ENCODE measurements at regions not wholly inside any gene's neighbourhood (a gene's known extent, or its start where the extent isn't known, plus 50 kb on each side); places are given as distances from the start of the nearest gene placed in this dataset.
"Not testable (repeated sequence)": the region's sequence is repeated elsewhere in the genome, so short reads cannot be mapped to it uniquely, and the experiment has no call there.

DNA sequence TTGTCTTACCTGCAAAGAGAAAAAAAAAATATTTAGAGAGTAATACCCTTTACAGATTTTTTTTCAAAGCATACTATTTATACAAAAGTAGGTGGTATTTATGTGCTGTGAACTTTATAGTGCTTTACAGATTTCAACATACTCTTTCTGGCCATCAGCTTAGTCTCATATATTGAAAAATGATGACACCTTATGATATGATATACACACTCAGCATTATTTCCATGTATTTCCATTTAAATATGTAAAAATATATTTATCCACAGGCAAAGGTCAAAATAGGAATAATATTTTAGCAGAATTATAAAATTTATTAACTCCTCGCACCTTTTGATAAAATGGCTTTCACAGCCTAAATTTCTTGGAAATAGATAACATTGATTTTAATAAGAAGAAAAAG, 815.8 kb upstream of the EPHA5 start:
- peaks cover 5 to 40% (median 10%) of the 10 kb centered on the region in 5 donors for H3K9me3 Mint-ChIP-seq
- no peak for DNase-seq
- H3K4me1 Mint-ChIP-seq = no peaks in the 10 kb centered on the region
- ChIA-PET POLR2A (no interaction called here), CTCF (no interaction called here)
- no peak overlapping the region for H3K4me3 Mint-ChIP-seq
- no peak overlapping the region for H3K4me3 ChIP-seq (ENCODE audit: low read length)
- no peaks in the 10 kb centered on the region for H3K9me3 ChIP-seq (ENCODE audit: low read length)
- H3K4me1 ChIP-seq (ENCODE audit: insufficient read depth, low read length) = no peaks in the 10 kb centered on the region
- no peaks in the 10 kb centered on the region for H3K36me3 ChIP-seq (ENCODE audit: insufficient read depth, low read length)
- no peaks in the 10 kb centered on the region for H3K27me3 Mint-ChIP-seq
- no peaks in the 10 kb centered on the region for H3K27me3 ChIP-seq (ENCODE audit: insufficient read depth, low read length, poor library complexity, severe bottlenecking)
- H3K27ac ChIP-seq (ENCODE audit: low read depth, low read length) = no peak overlapping the region
- no peaks in the 10 kb centered on the region for H3K36me3 Mint-ChIP-seq
- no peak overlapping the region for H3K27ac Mint-ChIP-seq

DNA sequence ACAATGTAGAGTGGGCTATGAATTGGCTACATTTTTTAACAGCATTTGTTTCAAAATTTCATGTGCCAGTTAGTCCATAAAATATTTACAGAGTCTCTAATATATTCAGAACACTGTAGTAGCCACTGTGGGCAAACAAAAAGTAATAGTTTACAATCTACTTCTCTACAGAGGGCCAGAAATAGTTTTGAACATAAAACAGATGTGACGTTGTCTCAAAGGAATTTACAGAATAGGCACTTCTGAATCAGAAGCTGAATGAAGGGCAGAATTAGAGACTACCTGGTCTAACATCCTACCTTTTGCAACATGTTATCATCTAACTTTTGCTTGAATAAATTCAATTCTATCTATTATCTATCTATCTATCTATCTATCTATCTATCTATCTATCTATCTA, 811.9 kb upstream of the EPHA5 start:
- no peak overlapping the region for H3K27ac Mint-ChIP-seq
- Histone ChIP-seq H3K27me3 (ENCODE audit: insufficient read depth, low read length, poor library complexity, severe bottlenecking) (no peaks in the 10 kb centered on the region), H3K4me3 (ENCODE audit: low read length) (no peak overlapping the region), H3K27ac (ENCODE audit: low read depth, low read length) (no peak overlapping the region), H3K9me3 (ENCODE audit: low read length) (no peaks in the 10 kb centered on the region), H3K4me1 (ENCODE audit: insufficient read depth, low read length) (no peaks in the 10 kb centered on the region), H3K36me3 (ENCODE audit: insufficient read depth, low read length) (no peaks in the 10 kb centered on the region)
- no peaks in the 10 kb centered on the region for H3K4me1 Mint-ChIP-seq
- ChIA-PET CTCF (no interaction called here), POLR2A (no interaction called here)
- no peaks in the 10 kb centered on the region for H3K27me3 Mint-ChIP-seq
- DNase-seq = no peak
- no peak overlapping the region for H3K4me3 Mint-ChIP-seq
- no peaks in the 10 kb centered on the region for H3K36me3 Mint-ChIP-seq
- peaks cover 6 to 27% (median 9%) of the 10 kb centered on the region in 5 donors for H3K9me3 Mint-ChIP-seq

- Histone ChIP-seq H3K4me1 (ENCODE audit: insufficient read depth, low read length) (no peaks in the 10 kb centered on the region), H3K27me3 (ENCODE audit: insufficient read depth, low read length, poor library complexity, severe bottlenecking) (no peaks in the 10 kb centered on the region), H3K36me3 (ENCODE audit: insufficient read depth, low read length) (no peaks in the 10 kb centered on the region), H3K9me3 (ENCODE audit: low read length) (no peaks in the 10 kb centered on the region), H3K4me3 (ENCODE audit: low read length) (no peak overlapping the region), H3K27ac (ENCODE audit: low read depth, low read length) (no peak overlapping the region)
- no peaks in the 10 kb centered on the region for H3K36me3 Mint-ChIP-seq
- H3K27ac Mint-ChIP-seq = no peak overlapping the region
- no peaks in the 10 kb centered on the region for H3K4me1 Mint-ChIP-seq
- ChIA-PET POLR2A (no interaction called here), CTCF (no interaction called here)
- no peaks in the 10 kb centered on the region for H3K27me3 Mint-ChIP-seq
- DNase-seq = no peak
- H3K9me3 Mint-ChIP-seq = peaks cover 6 to 22% (median 19%) of the 10 kb centered on the region in 5 donors
- no peak overlapping the region for H3K4me3 Mint-ChIP-seq
These were observed 805.3 kb upstream of the EPHA5 start for GRCh38 chr4:66475596-66475995.

DNA sequence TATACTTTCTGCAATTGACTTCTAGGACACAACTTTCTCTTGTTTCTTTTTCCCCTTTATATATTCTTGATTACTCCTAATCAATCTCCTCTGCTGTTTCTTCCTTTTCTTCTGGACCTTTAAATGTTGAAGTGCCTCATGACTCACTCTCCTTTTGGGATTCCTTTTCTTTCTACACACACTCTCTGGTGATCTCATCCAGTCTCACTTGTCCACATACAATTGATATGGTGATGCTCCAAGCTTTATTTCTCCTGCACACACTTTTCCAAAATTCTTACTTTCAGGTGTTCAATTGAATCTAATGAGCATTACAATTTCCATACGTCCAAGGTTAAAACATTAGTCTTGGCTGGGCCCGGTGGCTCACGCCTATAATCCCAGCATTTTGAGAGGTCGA, 794.8 kb upstream of the EPHA5 start:
- Mint-ChIP-seq H3K9me3 (peaks cover 8 to 24% (median 14%) of the 10 kb centered on the region in 5 donors), H3K27ac (no peak overlapping the region), H3K4me1 (no peaks in the 10 kb centered on the region), H3K27me3 (no peaks in the 10 kb centered on the region), H3K36me3 (no peaks in the 10 kb centered on the region), H3K4me3 (no peak overlapping the region)
- Histone ChIP-seq H3K36me3 (ENCODE audit: insufficient read depth, low read length) (no peaks in the 10 kb centered on the region), H3K27ac (ENCODE audit: low read depth, low read length) (no peak overlapping the region), H3K4me3 (ENCODE audit: low read length) (no peak overlapping the region), H3K9me3 (ENCODE audit: low read length) (no peaks in the 10 kb centered on the region), H3K4me1 (ENCODE audit: insufficient read depth, low read length) (no peaks in the 10 kb centered on the region), H3K27me3 (ENCODE audit: insufficient read depth, low read length, poor library complexity, severe bottlenecking) (no peaks in the 10 kb centered on the region)
- POLR2A ChIA-PET = no interaction called here
- CTCF ChIA-PET = no interaction called here
- no peak for DNase-seq

DNA sequence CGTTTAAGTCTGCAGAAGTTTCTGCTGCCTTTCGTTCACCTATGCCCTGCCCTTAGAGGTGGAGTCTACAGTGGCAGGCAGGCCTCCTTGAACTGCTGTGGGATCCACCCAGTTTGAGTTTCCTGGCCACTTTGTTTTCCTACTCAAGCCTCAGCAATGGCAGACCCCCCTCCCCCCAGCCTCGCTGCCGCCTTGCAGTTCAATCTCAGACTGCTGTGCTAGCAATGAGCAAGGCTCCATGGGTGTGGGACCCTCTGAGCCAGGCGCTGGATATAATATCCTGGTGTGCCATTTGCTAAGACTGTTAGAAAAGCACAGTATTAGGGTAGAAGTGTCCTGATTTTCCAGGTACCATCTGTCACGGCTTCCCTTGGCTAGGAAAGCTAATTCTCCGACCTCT, 792.6 kb upstream of the EPHA5 start:
- H3K36me3 Mint-ChIP-seq; H3K4me3 ChIP-seq (ENCODE audit: low read length); H3K27ac ChIP-seq (ENCODE audit: low read depth, low read length); H3K36me3 ChIP-seq (ENCODE audit: insufficient read depth, low read length); POLR2A ChIA-PET; H3K4me1 ChIP-seq (ENCODE audit: insufficient read depth, low read length); H3K4me1 Mint-ChIP-seq; H3K9me3 ChIP-seq (ENCODE audit: low read length); H3K27me3 ChIP-seq (ENCODE audit: insufficient read depth, low read length, poor library complexity, severe bottlenecking); CTCF ChIA-PET; H3K27me3 Mint-ChIP-seq; H3K4me3 Mint-ChIP-seq; DNase-seq; H3K27ac Mint-ChIP-seq: not testable (repeated sequence)
- peaks cover 11 to 27% (median 19%) of the 10 kb centered on the region in 5 donors for H3K9me3 Mint-ChIP-seq

- Histone ChIP-seq H3K36me3 (ENCODE audit: insufficient read depth, low read length) (no peaks in the 10 kb centered on the region), H3K4me1 (ENCODE audit: insufficient read depth, low read length) (no peaks in the 10 kb centered on the region), H3K4me3 (ENCODE audit: low read length) (no peak overlapping the region), H3K27me3 (ENCODE audit: insufficient read depth, low read length, poor library complexity, severe bottlenecking) (no peaks in the 10 kb centered on the region), H3K27ac (ENCODE audit: low read depth, low read length) (no peak overlapping the region), H3K9me3 (ENCODE audit: low read length) (no peaks in the 10 kb centered on the region)
- no peak overlapping the region for H3K4me3 Mint-ChIP-seq
- H3K4me1 Mint-ChIP-seq = no peaks in the 10 kb centered on the region
- ChIA-PET POLR2A (no interaction called here), CTCF (no interaction called here)
- DNase-seq = no peak
- no peaks in the 10 kb centered on the region for H3K27me3 Mint-ChIP-seq
- no peak overlapping the region for H3K27ac Mint-ChIP-seq
- peaks cover 0 to 24% (median 4%) of the 10 kb centered on the region in 5 donors for H3K9me3 Mint-ChIP-seq
- H3K36me3 Mint-ChIP-seq = no peaks in the 10 kb centered on the region
These were observed 781.5 kb upstream of the EPHA5 start for GRCh38 chr4:66451741-66452140.

GRCh38 chr4:66443008-66443407, 772.7 kb upstream of the EPHA5 start:
- H3K27me3 Mint-ChIP-seq = no peaks in the 10 kb centered on the region
- POLR2A ChIA-PET = no interaction called here

DNA sequence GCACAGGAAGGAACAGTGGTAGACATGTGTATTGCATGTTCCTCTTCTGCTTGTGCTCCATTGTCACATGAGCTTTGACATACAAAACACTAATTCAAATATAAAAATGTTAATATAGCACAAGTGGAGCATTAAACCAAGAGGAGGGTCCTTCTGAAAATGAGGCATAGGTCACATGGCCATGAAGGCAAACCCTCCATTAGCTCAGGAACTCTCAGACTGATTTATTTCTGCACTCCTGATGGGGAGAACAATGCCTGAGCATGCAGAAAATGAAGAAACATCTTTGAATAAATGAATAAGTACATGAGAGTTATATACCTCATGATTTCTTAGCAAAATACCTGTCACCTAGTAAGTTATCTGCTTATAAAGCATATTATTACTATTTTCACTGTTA, 769.2 kb upstream of the EPHA5 start:
- no peaks in the 10 kb centered on the region for H3K4me1 Mint-ChIP-seq

More at GRCh38 chr4:66443008-66443407, 772.7 kb upstream of the EPHA5 start:
- Mint-ChIP-seq H3K9me3 (peaks cover 3 to 30% (median 8%) of the 10 kb centered on the region in 5 donors), H3K4me1 (no peaks in the 10 kb centered on the region), H3K4me3 (no peak overlapping the region), H3K36me3 (no peaks in the 10 kb centered on the region), H3K27ac (no peak overlapping the region)
- CTCF ChIA-PET = no interaction called here
- H3K27me3 ChIP-seq (ENCODE audit: insufficient read depth, low read length, poor library complexity, severe bottlenecking) = no peaks in the 10 kb centered on the region
- no peaks in the 10 kb centered on the region for H3K9me3 ChIP-seq (ENCODE audit: low read length)
- no peak for DNase-seq
- H3K4me3 ChIP-seq (ENCODE audit: low read length) = no peak overlapping the region
- no peaks in the 10 kb centered on the region for H3K4me1 ChIP-seq (ENCODE audit: insufficient read depth, low read length)
- H3K36me3 ChIP-seq (ENCODE audit: insufficient read depth, low read length) = no peaks in the 10 kb centered on the region
- no peak overlapping the region for H3K27ac ChIP-seq (ENCODE audit: low read depth, low read length)

GRCh38 chr4:66433706-66434105, 763.4 kb upstream of the EPHA5 start:
- H3K4me1 ChIP-seq (ENCODE audit: insufficient read depth, low read length) = no peaks in the 10 kb centered on the region
- DNase-seq = peak in 1 of 5 donors; percentile 23
- no peaks in the 10 kb centered on the region for H3K27me3 Mint-ChIP-seq
- H3K4me1 Mint-ChIP-seq = no peaks in the 10 kb centered on the region
- H3K4me3 Mint-ChIP-seq = no peak overlapping the region
- H3K4me3 ChIP-seq (ENCODE audit: low read length) = no peak overlapping the region
- no peaks in the 10 kb centered on the region for H3K36me3 Mint-ChIP-seq
- no peaks in the 10 kb centered on the region for H3K27me3 ChIP-seq (ENCODE audit: insufficient read depth, low read length, poor library complexity, severe bottlenecking)
- H3K9me3 ChIP-seq (ENCODE audit: low read length) = peaks cover 3% of the 10 kb centered on the region
- H3K27ac ChIP-seq (ENCODE audit: low read depth, low read length) = no peak overlapping the region
- H3K36me3 ChIP-seq (ENCODE audit: insufficient read depth, low read length) = no peaks in the 10 kb centered on the region
- ChIA-PET POLR2A (no interaction called here), CTCF (no interaction called here)
- peaks cover 4 to 28% (median 15%) of the 10 kb centered on the region in 5 donors for H3K9me3 Mint-ChIP-seq
- no peak overlapping the region for H3K27ac Mint-ChIP-seq

More for the DNA sequence above, 769.2 kb upstream of the EPHA5 start:
- H3K9me3 ChIP-seq (ENCODE audit: low read length) = peaks cover 3% of the 10 kb centered on the region
- POLR2A ChIA-PET = no interaction called here
- H3K9me3 Mint-ChIP-seq = peaks cover 6 to 28% (median 17%) of the 10 kb centered on the region in 5 donors
- DNase-seq = no peak
- H3K27ac Mint-ChIP-seq = no peak overlapping the region
- H3K36me3 Mint-ChIP-seq = no peaks in the 10 kb centered on the region
- H3K36me3 ChIP-seq (ENCODE audit: insufficient read depth, low read length) = no peaks in the 10 kb centered on the region
- no peak overlapping the region for H3K4me3 Mint-ChIP-seq
- H3K27me3 ChIP-seq (ENCODE audit: insufficient read depth, low read length, poor library complexity, severe bottlenecking) = no peaks in the 10 kb centered on the region
- CTCF ChIA-PET = no interaction called here
- no peak overlapping the region for H3K4me3 ChIP-seq (ENCODE audit: low read length)
- H3K27me3 Mint-ChIP-seq = no peaks in the 10 kb centered on the region
- H3K4me1 ChIP-seq (ENCODE audit: insufficient read depth, low read length) = no peaks in the 10 kb centered on the region
- no peak overlapping the region for H3K27ac ChIP-seq (ENCODE audit: low read depth, low read length)

Measured in CD8-positive, alpha-beta memory T cell (primary cell).